ENCODE measurements at regions not wholly inside any gene's neighbourhood (a gene's known extent, or its start where the extent isn't known, plus 50 kb on each side); places are given as distances from the start of the nearest gene placed in this dataset.

DNA sequence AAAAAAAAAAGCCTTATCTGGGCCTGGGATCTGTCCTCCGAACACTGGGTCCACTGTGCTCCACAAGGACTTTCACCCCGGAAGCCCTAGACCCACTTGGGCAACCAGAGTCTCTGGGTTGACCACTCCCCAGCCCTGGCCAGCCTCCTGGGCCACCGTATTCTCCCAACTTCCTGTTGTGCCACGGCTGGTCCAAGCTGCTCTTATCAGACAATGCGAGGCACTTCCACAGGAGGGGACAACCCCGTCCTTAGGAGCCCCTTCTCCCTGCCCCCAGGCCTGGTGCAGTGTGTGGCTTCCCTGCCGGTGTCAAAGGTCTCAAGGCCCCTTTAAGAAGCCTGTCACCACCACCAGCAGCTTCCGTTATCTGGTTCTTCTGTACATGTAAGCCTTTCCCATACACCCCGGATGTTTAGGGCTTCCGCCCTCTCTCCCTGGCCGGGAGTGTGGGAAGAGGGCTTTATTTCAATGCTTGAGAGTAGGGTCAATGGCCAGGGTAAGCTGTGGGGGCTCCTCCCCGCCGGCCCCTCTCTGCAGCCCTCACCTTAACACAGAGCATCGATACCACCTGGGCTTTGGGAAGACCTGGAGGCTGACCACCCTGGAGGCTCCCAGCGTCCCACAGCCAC lies 313.0 kb downstream of the SEC14L1 start (continued):
- TF ChIP-seq HMGXB4 (CRISPR knock-in tag; IDR thresholded peaks at IDR 0.05; ENCODE audit: borderline replicate concordance in 1 of 2, low read depth in 1 of 2): peak; percentile 41 to 49; a peak in 3 of 4 replicates
- no peak for TF ChIP-seq ZSCAN22 (CRISPR knock-in tag; IDR thresholded peaks at IDR 0.05)
- TF ChIP-seq ZKSCAN5 (CRISPR knock-in tag; IDR thresholded peaks at IDR 0.05): no peak
- TF ChIP-seq, protein P1, sequence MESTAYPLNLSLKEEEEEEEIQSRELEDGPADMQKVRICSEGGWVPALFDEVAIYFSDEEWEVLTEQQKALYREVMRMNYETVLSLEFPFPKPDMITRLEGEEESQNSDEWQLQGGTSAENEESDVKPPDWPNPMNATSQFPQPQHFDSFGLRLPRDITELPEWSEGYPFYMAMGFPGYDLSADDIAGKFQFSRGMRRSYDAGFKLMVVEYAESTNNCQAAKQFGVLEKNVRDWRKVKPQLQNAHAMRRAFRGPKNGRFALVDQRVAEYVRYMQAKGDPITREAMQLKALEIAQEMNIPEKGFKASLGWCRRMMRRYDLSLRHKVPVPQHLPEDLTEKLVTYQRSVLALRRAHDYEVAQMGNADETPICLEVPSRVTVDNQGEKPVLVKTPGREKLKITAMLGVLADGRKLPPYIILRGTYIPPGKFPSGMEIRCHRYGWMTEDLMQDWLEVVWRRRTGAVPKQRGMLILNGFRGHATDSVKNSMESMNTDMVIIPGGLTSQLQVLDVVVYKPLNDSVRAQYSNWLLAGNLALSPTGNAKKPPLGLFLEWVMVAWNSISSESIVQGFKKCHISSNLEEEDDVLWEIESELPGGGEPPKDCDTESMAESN (CRISPR knock-in tag; conservative IDR thresholded peaks at IDR 0.05): peak; percentile 38; the same call in 1 of the 2 replicates
- TF ChIP-seq, protein P2, sequence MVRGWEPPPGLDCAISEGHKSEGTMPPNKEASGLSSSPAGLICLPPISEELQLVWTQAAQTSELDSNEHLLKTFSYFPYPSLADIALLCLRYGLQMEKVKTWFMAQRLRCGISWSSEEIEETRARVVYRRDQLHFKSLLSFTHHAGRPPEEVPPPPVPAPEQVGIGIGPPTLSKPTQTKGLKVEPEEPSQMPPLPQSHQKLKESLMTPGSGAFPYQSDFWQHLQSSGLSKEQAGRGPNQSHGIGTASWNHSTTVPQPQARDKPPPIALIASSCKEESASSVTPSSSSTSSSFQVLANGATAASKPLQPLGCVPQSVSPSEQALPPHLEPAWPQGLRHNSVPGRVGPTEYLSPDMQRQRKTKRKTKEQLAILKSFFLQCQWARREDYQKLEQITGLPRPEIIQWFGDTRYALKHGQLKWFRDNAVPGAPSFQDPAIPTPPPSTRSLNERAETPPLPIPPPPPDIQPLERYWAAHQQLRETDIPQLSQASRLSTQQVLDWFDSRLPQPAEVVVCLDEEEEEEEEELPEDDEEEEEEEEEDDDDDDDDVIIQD (CRISPR knock-in tag; IDR thresholded peaks at IDR 0.05; ENCODE audit: low read depth): no peak
- TF ChIP-seq, protein P3, sequence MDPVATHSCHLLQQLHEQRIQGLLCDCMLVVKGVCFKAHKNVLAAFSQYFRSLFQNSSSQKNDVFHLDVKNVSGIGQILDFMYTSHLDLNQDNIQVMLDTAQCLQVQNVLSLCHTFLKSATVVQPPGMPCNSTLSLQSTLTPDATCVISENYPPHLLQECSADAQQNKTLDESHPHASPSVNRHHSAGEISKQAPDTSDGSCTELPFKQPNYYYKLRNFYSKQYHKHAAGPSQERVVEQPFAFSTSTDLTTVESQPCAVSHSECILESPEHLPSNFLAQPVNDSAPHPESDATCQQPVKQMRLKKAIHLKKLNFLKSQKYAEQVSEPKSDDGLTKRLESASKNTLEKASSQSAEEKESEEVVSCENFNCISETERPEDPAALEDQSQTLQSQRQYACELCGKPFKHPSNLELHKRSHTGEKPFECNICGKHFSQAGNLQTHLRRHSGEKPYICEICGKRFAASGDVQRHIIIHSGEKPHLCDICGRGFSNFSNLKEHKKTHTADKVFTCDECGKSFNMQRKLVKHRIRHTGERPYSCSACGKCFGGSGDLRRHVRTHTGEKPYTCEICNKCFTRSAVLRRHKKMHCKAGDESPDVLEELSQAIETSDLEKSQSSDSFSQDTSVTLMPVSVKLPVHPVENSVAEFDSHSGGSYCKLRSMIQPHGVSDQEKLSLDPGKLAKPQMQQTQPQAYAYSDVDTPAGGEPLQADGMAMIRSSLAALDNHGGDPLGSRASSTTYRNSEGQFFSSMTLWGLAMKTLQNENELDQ (CRISPR knock-in tag; IDR thresholded peaks at IDR 0.05; ENCODE audit: borderline replicate concordance): no peak
- TF ChIP-seq ZNF331 (CRISPR knock-in tag; IDR thresholded peaks at IDR 0.05): peak; percentile 38; the same call in 1 of the 2 replicates
- TF ChIP-seq NFE2 (CRISPR knock-in tag; IDR thresholded peaks at IDR 0.05): no peak
- no peak for TF ChIP-seq NCOA1 (CRISPR knock-in tag; IDR thresholded peaks at IDR 0.05)
- TF ChIP-seq KAT7 (CRISPR knock-in tag; IDR thresholded peaks at IDR 0.05; ENCODE audit: borderline replicate concordance): peak; percentile 50; the same call in 1 of the 2 replicates
- TF ChIP-seq XRCC5 (optimal IDR thresholded peaks at IDR 0.05; ENCODE audit: low read length): peak; percentile 24
- no peak for TF ChIP-seq ZNF660 (CRISPR knock-in tag; IDR thresholded peaks at IDR 0.05; ENCODE audit: borderline replicate concordance, low read depth)
- no peak for TF ChIP-seq ONECUT2 (CRISPR knock-in tag; IDR thresholded peaks at IDR 0.05)
- no peak; the same call in 1 of the 2 replicates for TF ChIP-seq SIX1 (CRISPR knock-in tag; IDR thresholded peaks at IDR 0.05; ENCODE audit: borderline replicate concordance)
- TF ChIP-seq ZNF20 (CRISPR knock-in tag; IDR thresholded peaks at IDR 0.05): no peak
- TF ChIP-seq SSRP1 (CRISPR knock-in tag; IDR thresholded peaks at IDR 0.05): no peak
- TF ChIP-seq EEA1 (CRISPR knock-in tag; IDR thresholded peaks at IDR 0.05; ENCODE audit: borderline replicate concordance): no peak; the same call in 1 of the 2 replicates
- TF ChIP-seq ZNF761 (CRISPR knock-in tag; conservative IDR thresholded peaks at IDR 0.05): peak; percentile 68
- 0 out of 2 replicates have a peak, but pooled peaks have one; percentile 71 for TF ChIP-seq MAF1 (CRISPR knock-in tag; IDR thresholded peaks at IDR 0.05; ENCODE audit: borderline replicate concordance)
- TF ChIP-seq CSRNP1 (CRISPR knock-in tag; IDR thresholded peaks at IDR 0.05): no peak

Data from HepG2 (cell line).